Activated B cell treated with CpG ODN at 0.5 μM for 24 hours (primary cell): ENCODE measurements at regions not wholly inside any gene's neighbourhood (a gene's known extent, or its start where the extent isn't known, plus 50 kb on each side); places are given as distances from the start of the nearest gene placed in this dataset.

Source experiments
- ATAC-seq: fragments of 200-7000 bp; cut with Tn5 transposase; one replicate; pipeline ENCODE4 v1.10.0; 2021; ENCODE audit warnings: low read depth, mild to moderate bottlenecking, moderate library complexity
- CTCF ChIA-PET: fragments of 350-600 bp; sonication (Branson Sonifier 250); formaldehyde crosslinking; loops from one replicate; lab custom pipeline; 2021; ENCODE audit warnings: antibody characterized with exemption; lab: Charles Lee
- POLR2A ChIA-PET: fragments of 350-600 bp; sonication (Branson Sonifier 250); formaldehyde crosslinking; loops from one replicate; lab custom pipeline; 2021; ENCODE audit warnings: antibody characterized with exemption; lab: Charles Lee
- DNase-seq: peaks from one replicate; pipeline ENCODE4 v3.0.0; 2022
- H3K27ac Mint-ChIP-seq: one replicate; pipeline ENCODE4 v1.8.0; 2020; ENCODE audit warnings: mixed read lengths
- H3K27me3 Mint-ChIP-seq: one replicate; pipeline ENCODE4 v1.8.0; 2021; ENCODE audit warnings: mixed read lengths
- H3K36me3 Mint-ChIP-seq: one replicate; pipeline ENCODE4 v1.8.0; 2021; ENCODE audit warnings: low read depth, mixed read lengths
- H3K4me1 Mint-ChIP-seq: one replicate; pipeline ENCODE4 v1.8.0; 2021; ENCODE audit warnings: mixed read lengths
- H3K4me3 Mint-ChIP-seq: one replicate; pipeline ENCODE4 v1.8.0; 2020; ENCODE audit warnings: mild to moderate bottlenecking, mixed read lengths
- H3K9me3 Mint-ChIP-seq: one replicate; pipeline ENCODE4 v1.8.0; 2020; ENCODE audit warnings: mixed read lengths
- intact Hi-C: fragments of 100-400 bp; cut with micrococcal nuclease; formaldehyde crosslinking; loops from one replicate; pipeline ENCODE4 v1.15.1; 2024
- TF ChIP-seq, protein P1 (sequence below): fragments of 200-600 bp; IDR thresholded peaks from one replicate; pipeline ENCODE4 v1.8.0; 2022; ENCODE audit warnings: antibody characterized with exemption, mild to moderate bottlenecking

DNA sequence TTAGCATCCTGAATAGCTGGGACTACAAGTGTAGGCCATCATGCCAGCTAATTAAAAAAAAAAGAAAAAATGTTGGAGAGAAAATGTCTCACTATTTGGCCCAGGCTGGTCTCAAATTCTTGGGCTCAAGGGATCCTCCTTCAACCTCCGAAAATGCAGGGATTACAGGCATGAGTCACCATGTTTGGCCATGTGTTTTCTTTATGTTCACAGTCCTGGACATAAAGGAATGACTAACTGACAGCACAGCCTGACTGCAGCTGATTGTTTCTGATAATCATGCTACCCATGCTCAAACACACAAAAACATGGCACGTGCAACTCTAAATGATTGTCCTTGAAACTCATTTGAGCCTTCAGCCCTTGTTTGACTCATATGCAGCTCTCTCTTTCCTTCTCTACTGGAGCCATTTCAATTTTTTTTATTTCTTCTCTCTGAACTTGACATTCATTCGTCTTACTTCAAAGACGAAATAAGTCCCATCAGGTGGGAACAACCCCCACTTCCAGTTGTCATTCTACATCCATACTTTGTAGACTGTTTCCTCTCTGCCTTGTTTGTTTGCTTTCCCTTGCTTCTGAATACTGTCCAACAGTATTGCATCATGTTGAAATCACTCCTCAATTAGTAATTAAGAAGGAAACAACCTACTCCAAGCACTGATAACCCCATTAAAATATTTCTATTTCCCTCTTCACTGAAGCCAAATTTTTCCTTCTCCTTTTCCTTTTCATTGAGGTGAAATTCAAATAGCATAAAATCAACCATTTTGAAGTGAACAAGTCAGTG is 413.0 kb downstream of the BMP2 start:
- intact Hi-C loops, result no loop called here
- Mint-ChIP-seq H3K27ac (no peak overlapping the region), H3K27me3 (no peaks in the 10 kb centered on the region), H3K9me3 (peaks cover 6% of the 10 kb centered on the region), H3K36me3 (no peaks in the 10 kb centered on the region), H3K4me3 (no peak overlapping the region), H3K4me1 (no peaks in the 10 kb centered on the region)
- ATAC-seq, result no peak
- CTCF ChIA-PET, result no interaction called here
- POLR2A ChIA-PET, result no interaction called here
- TF ChIP-seq, protein P1, sequence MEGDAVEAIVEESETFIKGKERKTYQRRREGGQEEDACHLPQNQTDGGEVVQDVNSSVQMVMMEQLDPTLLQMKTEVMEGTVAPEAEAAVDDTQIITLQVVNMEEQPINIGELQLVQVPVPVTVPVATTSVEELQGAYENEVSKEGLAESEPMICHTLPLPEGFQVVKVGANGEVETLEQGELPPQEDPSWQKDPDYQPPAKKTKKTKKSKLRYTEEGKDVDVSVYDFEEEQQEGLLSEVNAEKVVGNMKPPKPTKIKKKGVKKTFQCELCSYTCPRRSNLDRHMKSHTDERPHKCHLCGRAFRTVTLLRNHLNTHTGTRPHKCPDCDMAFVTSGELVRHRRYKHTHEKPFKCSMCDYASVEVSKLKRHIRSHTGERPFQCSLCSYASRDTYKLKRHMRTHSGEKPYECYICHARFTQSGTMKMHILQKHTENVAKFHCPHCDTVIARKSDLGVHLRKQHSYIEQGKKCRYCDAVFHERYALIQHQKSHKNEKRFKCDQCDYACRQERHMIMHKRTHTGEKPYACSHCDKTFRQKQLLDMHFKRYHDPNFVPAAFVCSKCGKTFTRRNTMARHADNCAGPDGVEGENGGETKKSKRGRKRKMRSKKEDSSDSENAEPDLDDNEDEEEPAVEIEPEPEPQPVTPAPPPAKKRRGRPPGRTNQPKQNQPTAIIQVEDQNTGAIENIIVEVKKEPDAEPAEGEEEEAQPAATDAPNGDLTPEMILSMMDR, result no peak
- DNase-seq, result no peak

DNA sequence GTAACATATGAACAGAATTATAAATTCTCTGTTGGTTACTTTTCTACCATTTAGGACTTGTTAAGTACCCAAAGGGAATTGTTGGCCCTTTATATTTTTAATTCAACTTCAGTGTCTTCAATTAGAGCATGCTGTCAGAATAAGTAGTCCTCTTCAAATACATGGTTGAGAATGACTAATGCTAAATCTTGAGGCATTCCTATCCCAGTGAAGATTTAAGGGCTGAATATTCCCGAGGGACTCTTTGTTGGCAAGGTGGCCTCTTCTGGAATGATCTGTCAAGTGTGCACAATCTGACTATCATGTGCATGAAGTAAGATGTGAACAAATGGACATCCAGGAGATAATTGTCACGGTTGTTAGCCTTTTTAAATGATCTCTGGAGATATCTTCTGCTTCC is 421.7 kb downstream of the BMP2 start:
- Mint-ChIP-seq H3K9me3 (no peaks in the 10 kb centered on the region), H3K36me3 (no peaks in the 10 kb centered on the region), H3K4me3 (no peak overlapping the region), H3K27ac (no peak overlapping the region), H3K27me3 (no peaks in the 10 kb centered on the region), H3K4me1 (no peaks in the 10 kb centered on the region)
- intact Hi-C loops, result no loop called here
- TF ChIP-seq, protein P1, result no peak
- ChIA-PET POLR2A (no interaction called here), CTCF (no interaction called here)
- DNase-seq (no peak), ATAC-seq (no peak)

DNA sequence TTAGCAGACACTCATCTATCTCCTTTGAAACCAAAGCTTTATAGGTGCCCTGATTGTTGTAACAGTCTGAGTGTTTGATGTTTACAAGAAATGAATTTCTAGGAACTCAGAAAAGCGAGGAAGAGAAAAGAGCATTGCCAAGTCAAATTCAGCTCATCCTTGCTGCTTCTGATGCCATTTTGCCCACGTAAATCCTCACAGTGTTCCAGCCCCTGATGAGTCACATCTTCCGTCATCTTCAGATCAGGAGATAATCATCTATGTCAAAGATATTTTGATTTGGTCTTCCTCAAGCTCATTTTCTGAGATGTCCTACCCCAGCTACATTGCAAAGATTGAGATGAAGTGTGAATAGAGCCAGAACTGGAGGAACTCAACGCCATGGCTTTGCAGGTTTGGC is 426.2 kb downstream of the BMP2 start:
- no peak for ATAC-seq
- Mint-ChIP-seq H3K4me1 (no peaks in the 10 kb centered on the region), H3K9me3 (peaks cover 2% of the 10 kb centered on the region), H3K4me3 (no peak overlapping the region), H3K36me3 (no peaks in the 10 kb centered on the region), H3K27me3 (no peaks in the 10 kb centered on the region), H3K27ac (no peak overlapping the region)
- intact Hi-C loops, result no loop called here
- TF ChIP-seq, protein P1, result no peak
- ChIA-PET CTCF (no interaction called here), POLR2A (no interaction called here)
- DNase-seq, result no peak

DNA sequence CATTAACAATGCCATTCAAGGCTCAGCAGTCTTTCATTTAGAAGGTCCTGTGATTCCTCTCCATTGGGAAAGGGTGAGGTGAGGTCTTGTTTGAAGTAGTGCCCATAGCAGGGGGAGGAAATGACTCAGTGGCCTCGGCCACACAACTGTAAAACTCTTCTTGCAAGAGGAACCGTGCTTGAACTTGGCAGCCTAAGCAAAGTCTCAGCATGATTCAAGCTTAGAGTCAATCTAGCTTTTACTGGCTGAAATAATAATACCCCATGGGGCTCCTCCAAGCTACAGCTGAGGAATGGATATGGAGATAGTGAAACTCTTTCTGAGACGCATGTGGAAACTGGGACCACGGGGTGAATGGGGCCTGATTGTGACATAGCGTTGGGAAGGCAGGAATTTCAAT is 428.2 kb downstream of the BMP2 start:
- no peaks in the 10 kb centered on the region for H3K27me3 Mint-ChIP-seq
- POLR2A ChIA-PET, result no interaction called here
- no peak overlapping the region for H3K4me3 Mint-ChIP-seq
- H3K4me1 Mint-ChIP-seq, result no peaks in the 10 kb centered on the region
- H3K36me3 Mint-ChIP-seq, result no peaks in the 10 kb centered on the region
- ATAC-seq (no peak), DNase-seq (no peak)
- intact Hi-C loops, result no loop called here
- CTCF ChIA-PET, result no interaction called here
- TF ChIP-seq, protein P1, result no peak
- H3K9me3 Mint-ChIP-seq, result peaks cover 4% of the 10 kb centered on the region
- H3K27ac Mint-ChIP-seq, result no peak overlapping the region

DNA sequence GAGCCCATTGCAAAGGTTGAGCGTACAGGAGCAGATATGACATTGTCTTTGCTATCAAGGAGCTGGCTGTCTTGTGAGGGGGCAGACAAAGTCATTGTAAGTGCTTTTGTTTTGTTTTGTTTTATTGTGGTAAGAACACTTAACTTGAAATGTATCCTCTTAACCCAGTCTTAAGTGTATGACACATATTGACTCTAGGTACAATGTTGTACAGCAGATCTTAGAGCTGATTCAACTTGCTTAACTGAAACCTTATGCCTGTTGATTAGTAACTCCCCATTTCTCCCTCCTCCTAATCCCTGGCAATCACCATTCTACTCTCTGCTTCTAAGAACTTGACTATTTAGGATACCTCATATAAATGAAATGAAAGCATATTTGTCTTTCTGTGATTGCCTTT is 429.0 kb downstream of the BMP2 start:
- CTCF ChIA-PET, result no interaction called here
- H3K4me1 Mint-ChIP-seq, result no peaks in the 10 kb centered on the region
- H3K27ac Mint-ChIP-seq, result no peak overlapping the region
- no peak overlapping the region for H3K4me3 Mint-ChIP-seq
- peaks cover 4% of the 10 kb centered on the region for H3K9me3 Mint-ChIP-seq
- TF ChIP-seq, protein P1, result no peak
- H3K36me3 Mint-ChIP-seq, result no peaks in the 10 kb centered on the region
- H3K27me3 Mint-ChIP-seq, result no peaks in the 10 kb centered on the region
- ATAC-seq (no peak), DNase-seq (no peak)
- POLR2A ChIA-PET, result no interaction called here
- intact Hi-C loops, result no loop called here
